RWPE2 (cell line): ENCODE measurements at regions not wholly inside any gene's neighbourhood (a gene's known extent, or its start where the extent isn't known, plus 50 kb on each side); places are given as distances from the start of the nearest gene placed in this dataset.

ENCODE experiments used
- ATAC-seq: fragments of 200-7000 bp; cut with Tn5 transposase; 3 replicates; pipeline ENCODE4 v1.9.1; 2021; ENCODE audit warnings: low read depth
- DNase-seq: peaks from one replicate; pipeline ENCODE4 v3.0.0-alpha.2; 2020; ENCODE audit warnings: low spot score
- H3K27ac ChIP-seq: fragments of 450-650 bp; 2 replicates; pipeline ENCODE4 v1.5.1; 2017; ENCODE audit warnings: mild to moderate bottlenecking; ENCODE audit not compliant: poor library complexity, severe bottlenecking
- H3K27me3 ChIP-seq: fragments of 250-450 bp; sonication (Bioruptor Pico); 2 replicates; pipeline ENCODE4 v1.5.1; 2021; ENCODE audit warnings: mild to moderate bottlenecking, moderate library complexity; ENCODE audit not compliant: insufficient read depth, poor library complexity, severe bottlenecking
- H3K36me3 ChIP-seq: fragments of 250-450 bp; sonication (Bioruptor Pico); 2 replicates; pipeline ENCODE4 v1.5.1; 2020; ENCODE audit warnings: low read depth, mild to moderate bottlenecking, moderate library complexity
- H3K4me1 ChIP-seq: fragments of 250-450 bp; sonication (Bioruptor Pico); 2 replicates; pipeline ENCODE4 v1.5.1; 2021; ENCODE audit warnings: mild to moderate bottlenecking, moderate library complexity; ENCODE audit not compliant: insufficient read depth, poor library complexity, severe bottlenecking
- H3K4me3 ChIP-seq: fragments of 250-450 bp; sonication (Bioruptor Pico); 2 replicates; pipeline ENCODE4 v1.5.1; 2021; ENCODE audit warnings: mild to moderate bottlenecking, moderate library complexity; ENCODE audit not compliant: severe bottlenecking
- H3K9me3 ChIP-seq: fragments of 250-450 bp; sonication (Bioruptor Pico); 2 replicates; pipeline ENCODE4 v1.5.1; 2021; ENCODE audit warnings: mild to moderate bottlenecking, moderate library complexity; ENCODE audit not compliant: severe bottlenecking
- TF ChIP-seq, protein P1 (sequence below): fragments of 450-650 bp; IDR thresholded peaks from one replicate; pipeline ENCODE4 v1.5.1; 2017; ENCODE audit warnings: mild to moderate bottlenecking, moderate library complexity; ENCODE audit not compliant: poor library complexity, severe bottlenecking

DNA sequence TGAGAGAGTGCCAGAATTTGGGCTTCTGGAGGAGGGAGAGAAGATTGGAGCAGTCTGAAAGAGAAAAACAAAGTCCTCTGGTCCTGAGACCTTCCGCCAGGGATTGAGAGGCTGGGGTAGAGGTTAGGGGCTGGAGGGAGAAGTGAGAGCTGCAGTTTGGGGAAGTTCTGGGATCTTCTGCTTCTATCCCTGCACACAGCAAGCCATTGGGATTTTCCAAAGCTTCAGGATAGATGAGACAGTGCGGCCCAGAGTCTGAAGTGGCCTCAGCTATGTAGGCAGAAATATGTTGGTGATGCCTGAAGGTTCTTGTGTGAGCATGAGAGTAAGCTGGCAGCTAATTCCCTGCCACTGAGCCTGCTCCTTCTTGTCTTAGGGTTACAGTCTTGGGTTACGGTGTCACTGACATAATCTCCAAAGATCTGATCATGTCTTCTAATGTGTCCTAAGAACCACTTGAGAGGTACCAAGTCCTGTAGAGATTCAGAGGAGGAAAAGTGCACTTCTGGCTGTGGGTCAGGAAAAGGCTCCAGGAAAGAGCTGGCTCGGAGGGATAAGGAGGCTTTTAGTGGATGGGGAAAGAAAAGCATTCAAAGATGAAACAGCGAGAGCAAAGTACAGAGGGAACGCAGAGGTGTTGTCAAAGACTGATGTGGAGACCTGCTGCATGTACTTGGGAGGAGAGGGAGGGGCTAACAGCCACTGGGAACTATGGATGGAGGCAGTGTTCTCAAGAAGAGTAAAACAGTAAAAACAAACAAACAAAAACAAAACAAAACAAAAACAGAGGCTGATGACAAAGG, 131.1 kb upstream of the MYLIP start:
- H3K36me3 ChIP-seq: no peaks in the 10 kb centered on the region
- no peaks in the 10 kb centered on the region for H3K4me1 ChIP-seq
- H3K4me3 ChIP-seq: no peak overlapping the region
- DNase-seq (no peak), ATAC-seq (no peak)
- no peaks in the 10 kb centered on the region for H3K9me3 ChIP-seq
- TF ChIP-seq, protein P1, sequence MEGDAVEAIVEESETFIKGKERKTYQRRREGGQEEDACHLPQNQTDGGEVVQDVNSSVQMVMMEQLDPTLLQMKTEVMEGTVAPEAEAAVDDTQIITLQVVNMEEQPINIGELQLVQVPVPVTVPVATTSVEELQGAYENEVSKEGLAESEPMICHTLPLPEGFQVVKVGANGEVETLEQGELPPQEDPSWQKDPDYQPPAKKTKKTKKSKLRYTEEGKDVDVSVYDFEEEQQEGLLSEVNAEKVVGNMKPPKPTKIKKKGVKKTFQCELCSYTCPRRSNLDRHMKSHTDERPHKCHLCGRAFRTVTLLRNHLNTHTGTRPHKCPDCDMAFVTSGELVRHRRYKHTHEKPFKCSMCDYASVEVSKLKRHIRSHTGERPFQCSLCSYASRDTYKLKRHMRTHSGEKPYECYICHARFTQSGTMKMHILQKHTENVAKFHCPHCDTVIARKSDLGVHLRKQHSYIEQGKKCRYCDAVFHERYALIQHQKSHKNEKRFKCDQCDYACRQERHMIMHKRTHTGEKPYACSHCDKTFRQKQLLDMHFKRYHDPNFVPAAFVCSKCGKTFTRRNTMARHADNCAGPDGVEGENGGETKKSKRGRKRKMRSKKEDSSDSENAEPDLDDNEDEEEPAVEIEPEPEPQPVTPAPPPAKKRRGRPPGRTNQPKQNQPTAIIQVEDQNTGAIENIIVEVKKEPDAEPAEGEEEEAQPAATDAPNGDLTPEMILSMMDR: no peak
- H3K27me3 ChIP-seq: no peaks in the 10 kb centered on the region
- no peak overlapping the region for H3K27ac ChIP-seq

DNA sequence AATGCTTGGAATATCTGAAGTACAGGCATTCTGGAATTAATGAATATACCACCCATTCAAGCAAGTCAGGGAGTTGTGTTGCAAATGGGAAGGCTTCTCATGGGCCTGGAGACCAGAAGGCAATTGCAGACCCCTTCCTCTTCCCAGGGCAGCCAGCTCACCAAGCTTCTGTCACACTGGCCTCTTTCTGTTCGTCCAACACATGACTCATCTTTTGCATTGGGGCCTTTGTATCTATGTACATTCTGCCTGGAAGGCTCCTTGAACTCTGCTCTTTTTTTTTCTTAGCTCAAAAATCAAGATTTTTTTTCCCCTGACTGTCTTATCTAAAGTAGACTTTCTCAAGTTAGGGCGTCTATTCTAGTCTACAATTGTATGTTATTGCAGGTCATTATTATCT, 132.9 kb upstream of the MYLIP start:
- no peak for DNase-seq
- TF ChIP-seq, protein P1: no peak
- ATAC-seq: no peak

DNA sequence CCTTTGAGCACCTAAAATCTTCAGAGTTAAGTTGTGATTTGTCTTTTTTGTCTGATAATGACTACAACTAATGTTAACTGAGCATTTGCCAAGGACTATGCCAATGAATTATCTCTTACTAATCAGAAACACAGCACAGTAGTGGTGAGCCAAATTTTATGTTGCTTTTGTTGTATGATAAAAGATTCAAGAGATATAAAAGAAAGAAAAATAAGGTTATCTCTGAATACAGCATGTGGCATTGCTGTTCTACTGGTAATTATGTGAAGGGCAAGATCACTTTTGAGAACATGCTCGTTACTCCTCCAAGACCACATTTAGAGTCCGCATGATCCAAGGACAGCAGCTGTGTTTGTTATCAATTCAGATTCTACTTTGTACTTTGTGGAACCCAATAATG, 133.4 kb upstream of the MYLIP start:
- Histone ChIP-seq H3K36me3 (no peaks in the 10 kb centered on the region), H3K9me3 (no peaks in the 10 kb centered on the region), H3K27me3 (no peaks in the 10 kb centered on the region), H3K27ac (no peak overlapping the region), H3K4me3 (no peak overlapping the region), H3K4me1 (no peaks in the 10 kb centered on the region)
- TF ChIP-seq, protein P1: no peak
- no peak for ATAC-seq
- DNase-seq: no peak

More for the DNA sequence above, 132.9 kb upstream of the MYLIP start:
- Histone ChIP-seq H3K27me3 (no peaks in the 10 kb centered on the region), H3K4me3 (no peak overlapping the region), H3K36me3 (no peaks in the 10 kb centered on the region), H3K9me3 (no peaks in the 10 kb centered on the region), H3K4me1 (no peaks in the 10 kb centered on the region), H3K27ac (no peak overlapping the region)

DNA sequence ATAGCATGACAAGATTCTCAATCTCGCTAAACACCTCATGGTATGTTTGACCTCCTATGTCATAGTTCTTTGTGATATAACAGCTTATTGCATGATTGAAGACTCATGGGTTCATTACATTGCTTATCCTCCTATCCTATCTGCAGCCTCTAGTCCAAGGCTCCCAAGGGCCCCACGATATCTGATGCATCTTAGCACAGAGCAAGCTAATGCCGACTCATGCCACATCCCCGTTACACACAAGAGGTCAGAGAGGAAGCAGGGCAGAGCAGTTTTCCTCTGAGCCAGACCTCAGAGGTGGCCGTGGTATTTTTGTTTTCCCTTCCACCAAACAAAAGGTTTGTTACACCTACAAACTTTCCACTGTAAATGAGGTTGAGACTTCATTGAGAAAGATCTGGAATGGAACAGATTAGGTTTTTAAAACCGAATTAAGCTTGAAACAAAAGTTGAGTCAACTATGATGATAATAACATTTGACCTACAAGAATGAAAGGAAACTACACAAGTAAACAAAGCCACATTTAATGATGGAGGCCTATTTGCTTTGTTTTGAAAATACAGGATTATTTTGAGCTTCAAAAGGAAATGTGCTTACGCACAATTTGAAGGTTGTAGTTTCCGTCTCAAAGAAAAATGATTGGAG, 133.9 kb upstream of the MYLIP start:
- TF ChIP-seq, protein P1: no peak
- no peak overlapping the region for H3K27ac ChIP-seq
- DNase-seq: no peak
- no peak overlapping the region for H3K4me3 ChIP-seq
- H3K27me3 ChIP-seq: no peaks in the 10 kb centered on the region
- no peak for ATAC-seq
- no peaks in the 10 kb centered on the region for H3K4me1 ChIP-seq
- H3K9me3 ChIP-seq: no peaks in the 10 kb centered on the region
- H3K36me3 ChIP-seq: no peaks in the 10 kb centered on the region
